ENCODE measurements at regions not wholly inside any gene's neighbourhood (a gene's known extent, or its start where the extent isn't known, plus 50 kb on each side); places are given as distances from the start of the nearest gene placed in this dataset.
A peak's percentile ranks its signal among the peaks of the same experiment; 100 is the strongest.

GRCh38 chr2:74051504-74051903, 66.8 kb downstream of the TET3 start:
- Mint-ChIP-seq H3K4me3 (no peak overlapping the region), H3K4me1 (peaks cover 61% of the 10 kb centered on the region), H3K9me3 (no peaks in the 10 kb centered on the region), H3K27me3 (no peaks in the 10 kb centered on the region), H3K36me3 (peaks cover 8% of the 10 kb centered on the region), H3K27ac (peak overlapping the region; percentile 43)

GRCh38 chr2:74052732-74053710, 68.3 kb downstream of the TET3 start:
- Mint-ChIP-seq H3K27ac (peak overlapping the region; percentile 83), H3K27me3 (no peaks in the 10 kb centered on the region), H3K4me1 (peaks cover 61% of the 10 kb centered on the region), H3K36me3 (peaks cover 9% of the 10 kb centered on the region), H3K4me3 (peak overlapping the region; percentile 73), H3K9me3 (no peaks in the 10 kb centered on the region)

- Mint-ChIP-seq H3K4me3 (no peak overlapping the region), H3K27ac (no peak overlapping the region), H3K4me1 (peaks cover 50% of the 10 kb centered on the region), H3K36me3 (peaks cover 9% of the 10 kb centered on the region), H3K27me3 (no peaks in the 10 kb centered on the region), H3K9me3 (no peaks in the 10 kb centered on the region)
Measured at GRCh38 chr2:74053959-74054715, 69.4 kb downstream of the TET3 start.

GRCh38 chr2:74059137-74059775, 74.5 kb downstream of the TET3 start:
- Mint-ChIP-seq H3K27me3 (no peaks in the 10 kb centered on the region), H3K36me3 (peaks cover 6% of the 10 kb centered on the region)

GRCh38 chr2:74063486-74063885, 78.8 kb downstream of the TET3 start:
- no peak overlapping the region for H3K4me3 Mint-ChIP-seq
- no peaks in the 10 kb centered on the region for H3K27me3 Mint-ChIP-seq
- peaks cover 42% of the 10 kb centered on the region for H3K4me1 Mint-ChIP-seq
- H3K27ac Mint-ChIP-seq: no peak overlapping the region
- H3K9me3 Mint-ChIP-seq: no peaks in the 10 kb centered on the region
- H3K36me3 Mint-ChIP-seq: peaks cover 9% of the 10 kb centered on the region

More at GRCh38 chr2:74059137-74059775, 74.5 kb downstream of the TET3 start:
- H3K27ac Mint-ChIP-seq: no peak overlapping the region
- no peaks in the 10 kb centered on the region for H3K9me3 Mint-ChIP-seq
- peaks cover 20% of the 10 kb centered on the region for H3K4me1 Mint-ChIP-seq
- H3K4me3 Mint-ChIP-seq: no peak overlapping the region

- no peak overlapping the region for H3K4me3 Mint-ChIP-seq
- H3K27ac Mint-ChIP-seq: peak overlapping the region; percentile 23
- no peaks in the 10 kb centered on the region for H3K27me3 Mint-ChIP-seq
- peaks cover 4% of the 10 kb centered on the region for H3K9me3 Mint-ChIP-seq
- peaks cover 14% of the 10 kb centered on the region for H3K36me3 Mint-ChIP-seq
- H3K4me1 Mint-ChIP-seq: peaks cover 55% of the 10 kb centered on the region
Measured at GRCh38 chr2:74065456-74065855, 80.7 kb downstream of the TET3 start.

- peaks cover 4% of the 10 kb centered on the region for H3K9me3 Mint-ChIP-seq
- no peak overlapping the region for H3K27ac Mint-ChIP-seq
- no peak overlapping the region for H3K4me3 Mint-ChIP-seq
- no peaks in the 10 kb centered on the region for H3K27me3 Mint-ChIP-seq
- H3K36me3 Mint-ChIP-seq: peaks cover 14% of the 10 kb centered on the region
- peaks cover 57% of the 10 kb centered on the region for H3K4me1 Mint-ChIP-seq
Measured at GRCh38 chr2:74066491-74067203, 81.1 kb downstream of the BOLA3 start.

GRCh38 chr2:74067221-74067747, 80.4 kb downstream of the BOLA3 start:
- peaks cover 62% of the 10 kb centered on the region for H3K4me1 Mint-ChIP-seq
- no peaks in the 10 kb centered on the region for H3K27me3 Mint-ChIP-seq
- no peak overlapping the region for H3K27ac Mint-ChIP-seq
- peaks cover 4% of the 10 kb centered on the region for H3K9me3 Mint-ChIP-seq
- peaks cover 16% of the 10 kb centered on the region for H3K36me3 Mint-ChIP-seq
- H3K4me3 Mint-ChIP-seq: no peak overlapping the region

GRCh38 chr2:74070991-74071390, 76.7 kb downstream of the BOLA3 start:
- Mint-ChIP-seq H3K27me3 (no peaks in the 10 kb centered on the region), H3K27ac (no peak overlapping the region), H3K4me1 (peaks cover 63% of the 10 kb centered on the region), H3K4me3 (no peak overlapping the region), H3K36me3 (peaks cover 16% of the 10 kb centered on the region), H3K9me3 (peaks cover 4% of the 10 kb centered on the region)

- Mint-ChIP-seq H3K36me3 (peaks cover 19% of the 10 kb centered on the region), H3K27me3 (no peaks in the 10 kb centered on the region), H3K4me3 (no peak overlapping the region), H3K4me1 (peaks cover 65% of the 10 kb centered on the region), H3K27ac (no peak overlapping the region), H3K9me3 (peaks cover 4% of the 10 kb centered on the region)
Measured at GRCh38 chr2:74071426-74071825, 76.3 kb downstream of the BOLA3 start.

GRCh38 chr2:74072565-74072964, 75.1 kb downstream of the BOLA3 start:
- peaks cover 21% of the 10 kb centered on the region for H3K36me3 Mint-ChIP-seq
- H3K4me3 Mint-ChIP-seq: no peak overlapping the region
- H3K27me3 Mint-ChIP-seq: no peaks in the 10 kb centered on the region
- H3K27ac Mint-ChIP-seq: peak overlapping the region; percentile 60
- peaks cover 4% of the 10 kb centered on the region for H3K9me3 Mint-ChIP-seq
- peaks cover 57% of the 10 kb centered on the region for H3K4me1 Mint-ChIP-seq

GRCh38 chr2:74074487-74074886, 73.2 kb downstream of the BOLA3 start:
- peaks cover 20% of the 10 kb centered on the region for H3K36me3 Mint-ChIP-seq
- no peaks in the 10 kb centered on the region for H3K27me3 Mint-ChIP-seq
- peaks cover 4% of the 10 kb centered on the region for H3K9me3 Mint-ChIP-seq
- H3K4me3 Mint-ChIP-seq: no peak overlapping the region
- H3K4me1 Mint-ChIP-seq: peaks cover 48% of the 10 kb centered on the region
- H3K27ac Mint-ChIP-seq: no peak overlapping the region

- H3K4me1 Mint-ChIP-seq: peaks cover 38% of the 10 kb centered on the region
- H3K9me3 Mint-ChIP-seq: no peaks in the 10 kb centered on the region
- peaks cover 15% of the 10 kb centered on the region for H3K36me3 Mint-ChIP-seq
- no peaks in the 10 kb centered on the region for H3K27me3 Mint-ChIP-seq
- no peak overlapping the region for H3K27ac Mint-ChIP-seq
- H3K4me3 Mint-ChIP-seq: no peak overlapping the region
Measured at GRCh38 chr2:74076074-74076470, 71.6 kb downstream of the BOLA3 start.

- H3K4me1 Mint-ChIP-seq: peaks cover 29% of the 10 kb centered on the region
Measured at GRCh38 chr2:74077636-74078035, 70.1 kb downstream of the BOLA3 start.

GRCh38 chr2:74078466-74078865, 69.2 kb downstream of the BOLA3 start:
- Mint-ChIP-seq H3K36me3 (peaks cover 14% of the 10 kb centered on the region), H3K27ac (no peak overlapping the region), H3K27me3 (no peaks in the 10 kb centered on the region), H3K9me3 (no peaks in the 10 kb centered on the region), H3K4me1 (peaks cover 20% of the 10 kb centered on the region), H3K4me3 (no peak overlapping the region)

More at GRCh38 chr2:74077636-74078035, 70.1 kb downstream of the BOLA3 start:
- Mint-ChIP-seq H3K36me3 (peaks cover 19% of the 10 kb centered on the region), H3K9me3 (no peaks in the 10 kb centered on the region), H3K4me3 (no peak overlapping the region), H3K27ac (no peak overlapping the region), H3K27me3 (no peaks in the 10 kb centered on the region)
